GM12878 (cell line): ENCODE measurements at regions not wholly inside any gene's neighbourhood (a gene's known extent, or its start where the extent isn't known, plus 50 kb on each side); places are given as distances from the start of the nearest gene placed in this dataset.

Experiments used
- ATAC-seq: fragments of 200-7000 bp; cut with Tn5 transposase; 3 replicates; pipeline ENCODE4 v1.9.1; 2020; ENCODE audit warnings: mild to moderate bottlenecking, moderate library complexity
- BruUV-seq: library from RNA; stranded (reverse); fragments of 400-500 nt; replicated peaks from 2 replicates; lab custom pipeline; 2021; lab: Mats Ljungman, UMichigan
- CTCF ChIA-PET: fragments of 300-600 bp; sonication (Branson Sonifier 250); formaldehyde crosslinking; extraction: SDS; loops from one replicate; lab custom pipeline; 2021; ENCODE audit warnings: inconsistent platforms; lab: Yijun Ruan, JAX
- POLR2A ChIA-PET: fragments of 350-600 bp; formaldehyde crosslinking; extraction: SDS; loops from one replicate; lab custom pipeline; 2021; ENCODE audit warnings: inconsistent platforms; lab: Charles Lee
- RAD21 ChIA-PET: fragments of 300-600 bp; sonication (Branson Sonifier 250); formaldehyde crosslinking; loops from one replicate; lab custom pipeline; 2023; ENCODE audit warnings: antibody characterized with exemption; ENCODE audit not compliant: unreplicated experiment; lab: Charles Lee
- SMC1A ChIA-PET: fragments of 300-600 bp; sonication (Branson Sonifier 250); formaldehyde crosslinking; loops from one replicate; lab custom pipeline; 2023; ENCODE audit not compliant: unreplicated experiment, uncharacterized antibody; lab: Charles Lee
- DNase-seq: peaks from one replicate; pipeline ENCODE4 v3.0.0-alpha.2; 2011; ENCODE audit warnings: low read depth, low spot score
- FAIRE-seq: peaks from 3 replicates; lab custom pipeline; 2011; peaks lifted over from hg19 to GRCh38; lab: Jason Lieb, UNC
- H2AFZ ChIP-seq: 2 replicates; pipeline ENCODE4 v1.6.0; 2011; ENCODE audit warnings: low read depth, low read length, control low read depth; ENCODE audit not compliant: control insufficient read depth
- H3K27ac ChIP-seq: 2 replicates; pipeline ENCODE4 v1.5.1; 2011; ENCODE audit warnings: control low read depth; ENCODE audit not compliant: control insufficient read depth, insufficient read depth
- H3K27me3 ChIP-seq, 2 experiments: replicated peaks in 1 of 2; 2 replicates each; pipeline versions ENCODE4 v1.6.0 to v1.6.1; 2011; ENCODE audit warnings: low read length in 1 of 2; ENCODE audit not compliant: control insufficient read depth in 2 of 2, insufficient read depth in 2 of 2
- H3K36me3 ChIP-seq, 2 experiments: 2 replicates each; pipeline ENCODE4 v1.5.1; 2011; ENCODE audit warnings: low read length in 1 of 2; ENCODE audit not compliant: control insufficient read depth in 2 of 2, insufficient read depth in 2 of 2
- H3K4me1 ChIP-seq: 2 replicates; pipeline ENCODE4 v1.6.1; 2011; ENCODE audit warnings: mild to moderate bottlenecking, low read length, moderate library complexity, mixed read lengths; ENCODE audit not compliant: control insufficient read depth, insufficient read depth
- H3K4me2 ChIP-seq: 2 replicates; pipeline ENCODE4 v1.6.0; 2011; ENCODE audit warnings: control low read depth; ENCODE audit not compliant: control insufficient read depth, insufficient read depth
- H3K4me3 ChIP-seq: fragments of 200-600 bp; sonication (generic); 2 replicates; pipeline ENCODE4 v1.5.1; 2016
- H3K79me2 ChIP-seq: 2 replicates; pipeline ENCODE4 v1.6.0; 2011; ENCODE audit warnings: low read length; ENCODE audit not compliant: control insufficient read depth, insufficient read depth
- H3K9ac ChIP-seq: 2 replicates; pipeline ENCODE4 v1.8.0; 2011; ENCODE audit warnings: low read length, control low read depth, mixed read lengths; ENCODE audit not compliant: control insufficient read depth, insufficient read depth
- H3K9me3 ChIP-seq: replicated peaks from 3 replicates; pipeline ENCODE4 v1.5.1; 2011; ENCODE audit warnings: mild to moderate bottlenecking, low read length; ENCODE audit not compliant: control insufficient read depth, insufficient read depth
- H4K20me1 ChIP-seq: 2 replicates; pipeline ENCODE4 v1.6.0; 2011; ENCODE audit not compliant: control insufficient read depth, insufficient read depth
- CEBPB ChIP-seq, 2 experiments: fragments of 150-350 bp in 1 of 2; IDR thresholded peaks; 2 replicates each; pipeline ENCODE4 v1.6.1; 2012 to 2014; ENCODE audit warnings: low read depth in 2 of 2, low read length in 2 of 2, borderline replicate concordance in 1 of 2, inconsistent platforms in 1 of 2
- E2F8 ChIP-seq: fragments of 450-650 bp; IDR thresholded peaks from 2 replicates; pipeline ENCODE4 v1.6.1; 2018; ENCODE audit warnings: mild to moderate bottlenecking, low read depth, moderate library complexity; ENCODE audit not compliant: partially characterized antibody
- ETV6 ChIP-seq, 2 experiments: fragments of 450-650 bp in 1 of 2; IDR thresholded peaks in 1 of 2; conservative IDR thresholded peaks in 1 of 2; 2 replicates each; pipeline ENCODE4 v1.6.1; 2014; ENCODE audit warnings: antibody characterized with exemption in 1 of 2, borderline replicate concordance in 1 of 2, low read depth in 1 of 2, mild to moderate bottlenecking in 1 of 2, moderate library complexity in 1 of 2
- IKZF2 ChIP-seq, 2 experiments: fragments of 450-650 bp; IDR thresholded peaks; 2 replicates each; pipeline ENCODE4 v1.6.1; 2017; ENCODE audit warnings: mild to moderate bottlenecking in 2 of 2, moderate library complexity in 2 of 2
- NR2C1 ChIP-seq: fragments of 450-650 bp; IDR thresholded peaks from 2 replicates; pipeline ENCODE4 v1.6.1; 2017; ENCODE audit warnings: antibody characterized with exemption, mild to moderate bottlenecking, moderate library complexity
- SUPT20H ChIP-seq: IDR thresholded peaks from 2 replicates; pipeline ENCODE4 v1.6.1; 2011; ENCODE audit warnings: low read depth, mild to moderate bottlenecking, low read length, moderate library complexity, borderline replicate concordance; ENCODE audit not compliant: control insufficient read depth
- WRNIP1 ChIP-seq: IDR thresholded peaks from 2 replicates; pipeline ENCODE4 v1.6.1; 2011; ENCODE audit warnings: low read depth, low read length, improper control_type of control experiment, borderline replicate concordance
- ZNF217 ChIP-seq: fragments of 450-650 bp; IDR thresholded peaks from 2 replicates; pipeline ENCODE4 v1.6.1; 2017; ENCODE audit warnings: antibody characterized with exemption, mild to moderate bottlenecking
- ZNF687 ChIP-seq: fragments of 450-650 bp; IDR thresholded peaks from 2 replicates; pipeline ENCODE4 v1.6.1; 2017; ENCODE audit warnings: mild to moderate bottlenecking, moderate library complexity
- WGBS: methylation state at CpG from one replicate; pipeline ENCODE4 v1.1.6; 2016; ENCODE audit warnings: low lambda C conversion rate; ENCODE audit not compliant: insufficient replicate concordance, insufficient coverage; ENCODE audit errors: missing lambda C conversion rate; 5-methylcytosine and 5-hydroxymethylcytosine counted together
- in situ Hi-C: fragments of 300-500 bp; cut with MboI; formaldehyde crosslinking; loops from 9 replicates; pipeline ENCODE4 v1.14.3; 2018; ENCODE audit warnings: mixed read lengths
- intact Hi-C: fragments of 100-400 bp; cut with micrococcal nuclease; formaldehyde crosslinking; loops from one replicate; pipeline ENCODE4 v1.14.2; 2022; ENCODE audit not compliant: unreplicated experiment
- TF ChIP-seq, protein P1 (sequence below): fragments of 450-650 bp; formaldehyde crosslinking; IDR thresholded peaks from 2 replicates; pipeline ENCODE4 v1.4.0; 2020; ENCODE audit warnings: mild to moderate bottlenecking, moderate library complexity

DNA sequence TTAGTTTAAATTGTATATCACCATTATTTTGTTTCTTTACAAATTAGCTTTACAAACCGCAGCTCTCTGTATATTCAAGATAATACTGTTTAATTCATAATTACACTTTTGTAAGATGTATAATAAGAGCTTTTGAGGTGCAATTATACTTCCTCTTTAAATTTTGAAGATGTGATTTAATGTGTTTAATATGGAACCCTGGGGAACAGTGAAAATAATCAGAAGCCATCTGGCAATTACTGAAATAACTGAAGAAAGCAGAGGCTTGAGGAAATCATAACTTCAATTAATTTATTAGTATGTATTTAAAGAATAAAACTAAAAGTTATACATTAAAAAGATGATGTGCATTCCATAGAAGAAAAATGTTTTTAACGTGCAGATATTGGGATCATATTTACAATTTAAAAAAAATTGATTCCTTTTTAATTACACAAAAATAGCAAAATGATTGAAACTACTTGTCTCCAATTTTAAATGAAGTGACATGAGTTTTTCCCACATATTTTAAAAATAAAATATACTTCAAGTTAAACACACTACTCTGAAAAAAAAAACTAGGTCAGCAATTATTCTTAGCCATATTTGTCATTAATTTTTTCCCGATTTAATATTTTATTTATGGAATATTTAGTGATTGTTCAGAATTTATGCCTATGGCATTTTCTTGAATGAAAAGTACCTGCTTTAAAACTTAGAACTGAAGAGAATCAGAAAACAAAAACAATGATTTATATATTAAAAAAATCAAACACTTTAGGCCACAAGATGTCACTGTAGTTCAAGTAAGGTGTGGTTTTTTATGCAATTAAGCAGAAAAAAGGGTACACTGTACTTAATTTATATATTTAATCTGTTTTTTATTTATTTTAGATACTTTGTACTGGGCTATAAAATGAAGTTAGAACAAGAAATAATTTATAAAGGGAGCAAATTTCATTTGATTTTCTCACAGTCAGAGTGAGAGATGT, 942.7 kb upstream of the NDST4 start:
- 21% methylated on average over 3 of the region's 3 CpGs for WGBS
- Histone ChIP-seq H3K79me2 (no peaks in the 10 kb centered on the region), H4K20me1 (no peaks in the 10 kb centered on the region), H3K4me1 (no peaks in the 10 kb centered on the region), H2AFZ (no peak overlapping the region), H3K9ac (no peak overlapping the region), H3K27me3 (no peaks in the 10 kb centered on the region), H3K27ac (no peak overlapping the region), H3K4me2 (no peak overlapping the region), H3K4me3 (no peak overlapping the region), H3K36me3 (no peaks in the 10 kb centered on the region), H3K9me3 (no peaks in the 10 kb centered on the region; the same call in 2 of the 3 replicates)
- FAIRE-seq (no peak), ATAC-seq (no peak), DNase-seq (no peak)
- intact Hi-C loops = loop anchor here (5.0 kb wide), 1 partner anchor 301 kb away; no protein-coding TSS in a partner anchor
- in situ Hi-C loops = no loop called here
- POLR2A ChIA-PET = no interaction called here
- no TSS peak for BruUV-seq
- CTCF ChIA-PET = interaction anchor here (0.7 to 1.1 kb wide), 4 partner anchors 11 to 260 kb away, joined by 3 to 4 read pairs (median 4); no protein-coding TSS in a partner anchor
- RAD21 ChIA-PET = interaction anchor here (0.7 kb wide), 2 partner anchors 204 to 467 kb away, joined by 3 to 4 read pairs; no protein-coding TSS in a partner anchor
- SMC1A ChIA-PET = interaction anchor here (0.7 to 1.0 kb wide), 4 partner anchors 10 to 191 kb away, joined by 3 to 4 read pairs (median 3); no protein-coding TSS in a partner anchor
- TF ChIP-seq CEBPB (IDR thresholded peaks at IDR 0.05; ENCODE audit: borderline replicate concordance in 1 of 2, low read depth in 2 of 2, low read length in 2 of 2) (no peak), NR2C1 (no peak), ETV6 (conservative IDR thresholded peaks at IDR 0.05 in 1 of 2, IDR thresholded peaks at IDR 0.05 in 1 of 2; ENCODE audit: borderline replicate concordance in 1 of 2, low read depth in 1 of 2) (no peak), WRNIP1 (no peak), IKZF2 (IDR thresholded peaks at IDR 0.05) (no peak), ZNF687 (no peak), E2F8 (no peak), ZNF217 (no peak), SUPT20H (no peak)
- TF ChIP-seq, protein P1, sequence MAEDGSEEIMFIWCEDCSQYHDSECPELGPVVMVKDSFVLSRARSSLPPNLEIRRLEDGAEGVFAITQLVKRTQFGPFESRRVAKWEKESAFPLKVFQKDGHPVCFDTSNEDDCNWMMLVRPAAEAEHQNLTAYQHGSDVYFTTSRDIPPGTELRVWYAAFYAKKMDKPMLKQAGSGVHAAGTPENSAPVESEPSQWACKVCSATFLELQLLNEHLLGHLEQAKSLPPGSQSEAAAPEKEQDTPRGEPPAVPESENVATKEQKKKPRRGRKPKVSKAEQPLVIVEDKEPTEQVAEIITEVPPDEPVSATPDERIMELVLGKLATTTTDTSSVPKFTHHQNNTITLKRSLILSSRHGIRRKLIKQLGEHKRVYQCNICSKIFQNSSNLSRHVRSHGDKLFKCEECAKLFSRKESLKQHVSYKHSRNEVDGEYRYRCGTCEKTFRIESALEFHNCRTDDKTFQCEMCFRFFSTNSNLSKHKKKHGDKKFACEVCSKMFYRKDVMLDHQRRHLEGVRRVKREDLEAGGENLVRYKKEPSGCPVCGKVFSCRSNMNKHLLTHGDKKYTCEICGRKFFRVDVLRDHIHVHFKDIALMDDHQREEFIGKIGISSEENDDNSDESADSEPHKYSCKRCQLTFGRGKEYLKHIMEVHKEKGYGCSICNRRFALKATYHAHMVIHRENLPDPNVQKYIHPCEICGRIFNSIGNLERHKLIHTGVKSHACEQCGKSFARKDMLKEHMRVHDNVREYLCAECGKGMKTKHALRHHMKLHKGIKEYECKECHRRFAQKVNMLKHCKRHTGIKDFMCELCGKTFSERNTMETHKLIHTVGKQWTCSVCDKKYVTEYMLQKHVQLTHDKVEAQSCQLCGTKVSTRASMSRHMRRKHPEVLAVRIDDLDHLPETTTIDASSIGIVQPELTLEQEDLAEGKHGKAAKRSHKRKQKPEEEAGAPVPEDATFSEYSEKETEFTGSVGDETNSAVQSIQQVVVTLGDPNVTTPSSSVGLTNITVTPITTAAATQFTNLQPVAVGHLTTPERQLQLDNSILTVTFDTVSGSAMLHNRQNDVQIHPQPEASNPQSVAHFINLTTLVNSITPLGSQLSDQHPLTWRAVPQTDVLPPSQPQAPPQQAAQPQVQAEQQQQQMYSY (CRISPR knock-in tag) = no peak
